Pons (tissue), 1 donor: ENCODE measurements at regions not wholly inside any gene's neighbourhood (a gene's known extent, or its start where the extent isn't known, plus 50 kb on each side); places are given as distances from the start of the nearest gene placed in this dataset.

Experiments used
- DNase-seq: peaks from one replicate; pipeline ENCODE4 v3.0.0-alpha.2; 2016; ENCODE audit warnings: low spot score

- DNase-seq = no peak
Observed at GRCh38 chr16:26189536-26189935, 497.8 kb downstream of the HS3ST4 start.

GRCh38 chr16:26194526-26194925 is 502.8 kb downstream of the HS3ST4 start:
- no peak for DNase-seq

DNA sequence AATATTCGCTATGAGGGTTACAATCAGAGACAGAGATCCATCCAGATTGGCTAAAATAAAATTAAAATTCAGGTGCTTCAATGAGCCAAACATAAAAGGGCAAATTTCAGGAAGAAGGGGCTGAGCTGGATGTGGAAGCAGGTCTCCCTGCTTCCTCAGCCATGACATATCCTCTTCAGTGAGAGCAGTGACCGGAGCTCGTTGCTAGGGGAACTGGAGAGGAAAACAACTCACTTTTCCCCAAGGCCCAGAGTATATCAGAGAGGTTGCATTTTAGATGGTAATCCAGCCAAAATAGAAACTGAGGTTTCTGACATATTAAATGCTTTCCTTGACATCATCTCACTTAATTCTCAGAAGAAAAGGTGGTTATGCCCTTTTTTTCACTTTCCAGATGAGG is 503.5 kb downstream of the HS3ST4 start:
- no peak for DNase-seq

DNA sequence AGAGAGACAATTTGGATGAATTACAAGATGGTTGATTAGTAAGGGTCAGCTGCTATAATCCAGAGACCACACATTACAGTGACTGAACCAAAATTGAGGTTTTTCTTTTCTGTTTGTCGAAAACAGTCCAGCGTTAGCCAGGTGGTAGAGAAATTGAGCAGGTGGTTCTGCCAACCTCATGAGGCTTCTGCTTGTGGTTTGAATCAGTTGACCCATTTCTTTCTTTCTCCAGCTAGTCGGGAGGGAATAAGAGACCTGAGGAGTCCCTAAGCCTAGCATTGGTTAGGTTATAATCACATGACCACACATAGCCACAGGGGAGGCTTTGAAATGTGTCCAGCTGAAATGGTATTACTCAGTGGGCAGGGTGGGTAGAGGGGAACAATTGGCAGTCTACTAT is 504.6 kb downstream of the HS3ST4 start:
- no peak for DNase-seq

- no peak for DNase-seq
Observed at GRCh38 chr16:26196802-26197201, 505.0 kb downstream of the HS3ST4 start.

DNA sequence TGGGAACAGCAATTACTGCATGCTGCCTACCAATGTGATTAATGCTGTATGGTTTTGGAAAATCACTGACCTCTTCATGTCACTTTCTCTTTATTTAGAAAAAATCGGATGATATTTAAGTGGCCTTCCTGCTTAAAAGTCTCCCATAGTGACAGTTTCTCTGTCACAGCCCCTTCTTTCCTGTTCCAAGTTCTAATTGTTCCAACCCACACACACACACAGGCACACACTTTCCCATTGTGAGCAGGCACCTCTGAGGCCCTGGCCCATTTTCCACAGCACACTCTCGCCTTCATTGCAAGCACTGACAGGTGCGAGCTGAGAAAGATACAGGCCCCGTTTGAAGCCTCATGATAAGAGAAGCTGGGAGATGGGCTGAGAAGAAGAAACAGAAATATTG is 505.9 kb downstream of the HS3ST4 start:
- DNase-seq = no peak

DNA sequence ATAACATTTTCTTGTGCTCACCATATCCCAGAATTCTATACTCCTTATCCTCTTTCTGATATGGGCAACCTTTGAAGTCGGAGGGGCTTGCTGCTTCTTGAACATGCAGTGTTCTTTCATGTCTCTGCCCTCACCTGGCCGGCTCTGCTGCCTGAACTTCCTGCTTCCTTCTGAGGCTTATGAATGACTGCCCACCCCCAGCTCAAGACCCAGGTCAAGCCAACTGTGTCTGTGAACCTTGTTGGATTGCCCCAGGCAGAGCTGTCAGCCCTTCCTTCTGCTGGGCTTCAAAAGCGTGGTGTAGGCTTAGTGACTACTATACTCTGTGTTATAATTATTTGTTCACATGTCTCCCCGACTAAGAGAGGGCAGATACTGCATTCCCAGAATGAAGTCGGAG is 506.5 kb downstream of the HS3ST4 start:
- DNase-seq = no peak

DNA sequence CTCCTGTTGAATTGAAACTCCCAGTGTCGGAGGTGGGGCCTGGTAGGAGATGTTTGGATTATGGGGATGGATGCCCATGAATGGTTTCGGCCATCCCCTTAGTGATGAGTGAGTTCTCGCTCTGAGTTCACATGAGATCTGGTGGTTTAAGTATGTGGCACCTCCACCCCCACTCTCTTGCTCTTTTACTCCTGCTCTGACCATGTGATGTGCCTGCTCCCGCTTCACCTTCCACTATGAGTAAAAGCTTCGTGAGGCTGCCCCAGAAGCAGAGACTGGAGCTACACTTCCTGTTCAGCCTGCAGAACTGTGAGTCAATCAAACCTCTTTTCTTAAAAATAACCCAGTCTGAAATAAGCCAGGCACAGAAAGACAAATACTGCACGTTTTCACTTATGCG is 512.4 kb downstream of the HS3ST4 start:
- no peak for DNase-seq

DNA sequence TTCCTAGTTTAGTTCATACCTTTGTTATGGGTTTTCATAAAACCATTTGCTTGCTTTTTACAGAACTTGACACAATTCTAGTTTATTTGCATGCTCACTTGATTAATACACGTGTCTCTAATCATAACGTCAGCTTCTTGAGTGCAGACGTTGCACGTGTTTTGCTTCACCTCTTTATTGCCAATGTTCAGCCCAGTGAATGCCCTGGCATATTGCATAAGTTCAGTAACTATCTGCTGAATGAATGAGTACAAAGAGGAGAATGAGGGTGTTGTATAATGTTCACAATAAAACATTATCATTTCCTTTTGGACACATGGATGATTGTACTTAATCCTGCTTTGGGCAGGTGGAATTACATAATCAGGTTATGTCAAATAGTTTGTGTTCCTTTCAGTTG is 519.8 kb downstream of the HS3ST4 start:
- DNase-seq = no peak

- DNase-seq = peak; percentile 2
Observed at GRCh38 chr16:26212599-26212998, 520.8 kb downstream of the HS3ST4 start.

DNA sequence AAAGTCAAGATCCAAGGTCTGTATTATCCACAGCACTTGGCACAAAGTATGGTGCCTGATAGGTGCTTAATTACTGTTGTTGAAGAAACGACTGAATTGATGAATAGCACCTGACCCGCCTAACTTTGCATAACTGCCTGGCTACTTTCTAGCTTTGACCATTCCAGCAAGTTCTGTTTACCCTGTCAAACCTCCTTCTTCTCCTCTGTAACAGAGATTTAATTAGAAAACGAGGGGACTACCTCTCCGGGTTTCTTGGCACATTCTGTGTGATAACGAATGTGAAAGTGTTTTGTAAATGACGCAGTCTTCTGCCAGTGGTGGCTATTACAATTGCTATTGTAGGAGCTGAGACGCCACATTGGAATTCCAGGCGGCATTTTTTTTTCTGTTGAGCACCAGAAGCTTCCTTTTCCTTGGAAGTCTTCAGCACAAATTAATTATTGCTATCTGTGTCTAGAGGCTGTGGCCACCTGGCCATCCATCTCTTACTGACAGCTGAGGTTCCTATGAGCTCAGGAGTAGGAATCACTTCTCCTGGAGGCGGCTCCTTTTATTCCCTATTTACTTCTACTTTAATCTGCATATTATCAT is 522.9 kb downstream of the HS3ST4 start:
- DNase-seq = no peak

- no peak for DNase-seq
Observed at GRCh38 chr16:26220894-26221293, 529.1 kb downstream of the HS3ST4 start.

GRCh38 chr16:26231647-26232046 is 539.9 kb downstream of the HS3ST4 start:
- DNase-seq = no peak

GRCh38 chr16:26240807-26241206 is 549.0 kb downstream of the HS3ST4 start:
- DNase-seq = no peak

- DNase-seq = no peak
Observed at GRCh38 chr16:26247063-26247462, 555.3 kb downstream of the HS3ST4 start.

DNA sequence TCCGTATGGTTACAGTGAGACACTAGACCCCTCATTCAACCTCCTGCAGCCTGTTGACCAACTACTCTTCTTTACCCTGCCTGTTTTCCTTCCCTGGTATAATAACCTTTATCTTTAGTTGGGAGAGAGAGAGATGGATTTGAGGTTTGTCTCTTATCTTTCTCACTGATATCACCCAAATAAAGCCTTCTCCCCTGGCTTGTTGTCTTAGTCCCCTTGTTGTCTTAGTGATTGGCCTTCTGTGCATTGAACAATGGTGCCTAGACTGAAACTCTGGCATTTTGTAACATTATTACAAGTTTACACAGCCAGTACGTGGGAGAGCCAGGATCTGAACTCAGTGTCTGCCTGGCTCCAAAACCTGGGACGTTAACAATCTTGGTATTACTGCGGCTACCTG is 560.8 kb downstream of the HS3ST4 start:
- no peak for DNase-seq

GRCh38 chr16:26261621-26262020 is 569.9 kb downstream of the HS3ST4 start:
- DNase-seq = no peak

DNA sequence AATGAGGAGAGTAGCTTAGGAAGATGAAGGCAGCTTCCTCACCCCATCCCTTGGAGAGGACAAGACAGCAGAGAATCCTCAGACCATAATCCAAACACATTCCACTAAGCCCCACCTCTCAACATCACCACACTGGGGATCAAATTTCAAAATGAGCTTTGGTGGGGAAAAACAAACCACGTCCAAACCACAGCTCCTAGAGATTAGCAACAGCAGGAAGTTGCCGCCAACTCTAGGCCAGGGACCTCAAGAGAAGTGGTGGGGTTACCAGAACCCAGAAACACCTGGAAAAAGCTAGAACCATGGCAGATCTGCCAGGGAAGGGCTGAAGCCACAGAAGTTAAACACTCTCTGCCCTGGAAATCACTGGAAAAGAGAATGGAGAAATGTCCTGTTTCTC is 571.6 kb downstream of the HS3ST4 start:
- no peak for DNase-seq

GRCh38 chr16:26267641-26268040 is 575.9 kb downstream of the HS3ST4 start:
- DNase-seq = no peak

GRCh38 chr16:26269673-26270072 is 577.9 kb downstream of the HS3ST4 start:
- DNase-seq = no peak

DNA sequence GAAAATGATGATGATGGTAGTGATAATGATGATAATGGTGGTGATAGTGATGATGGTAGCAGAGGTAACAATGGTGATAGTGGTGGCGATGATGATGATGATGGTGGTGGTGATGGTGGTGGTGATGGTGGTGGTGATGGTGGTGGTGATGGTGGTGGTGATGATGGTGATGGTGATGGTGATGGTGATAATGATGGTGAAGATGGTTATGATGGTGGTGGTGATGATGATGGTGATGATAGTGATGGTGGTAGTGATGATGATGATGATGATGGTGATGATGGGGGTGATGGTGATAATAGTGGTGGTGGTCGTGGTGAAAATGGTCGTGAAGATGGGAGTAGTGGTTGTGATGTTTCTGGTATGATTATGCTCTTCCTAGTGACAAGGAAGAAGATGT is 581.8 kb downstream of the HS3ST4 start:
- no peak for DNase-seq

DNA sequence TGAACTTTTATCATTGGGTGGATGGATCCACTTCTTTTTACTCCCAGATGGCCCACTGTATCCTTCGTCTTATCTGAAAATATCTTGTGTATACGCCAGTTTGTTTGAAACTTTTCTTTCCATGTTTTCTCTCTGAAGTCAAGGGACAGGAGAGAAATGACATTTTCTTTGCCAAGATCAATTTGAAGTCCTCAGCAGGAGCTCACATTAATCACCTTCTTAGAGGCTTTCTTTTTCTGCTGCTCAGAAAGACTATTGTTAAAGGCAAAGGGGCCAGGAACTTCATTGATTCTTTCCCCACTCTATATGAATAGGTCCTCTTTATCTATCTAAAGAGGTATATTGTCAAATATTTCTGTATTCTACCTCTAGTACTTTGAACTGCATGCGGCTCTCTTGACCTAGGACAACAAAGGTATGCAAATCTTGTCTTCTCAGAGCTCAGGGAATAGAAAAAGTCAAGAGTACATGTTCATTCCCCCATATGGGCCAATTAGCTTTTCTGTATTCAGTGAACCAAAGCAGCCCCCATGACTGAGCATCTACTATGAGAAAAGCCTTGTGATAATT is 583.3 kb downstream of the HS3ST4 start:
- no peak for DNase-seq

- DNase-seq = no peak
Observed at GRCh38 chr16:26276289-26276688, 584.5 kb downstream of the HS3ST4 start.

DNA sequence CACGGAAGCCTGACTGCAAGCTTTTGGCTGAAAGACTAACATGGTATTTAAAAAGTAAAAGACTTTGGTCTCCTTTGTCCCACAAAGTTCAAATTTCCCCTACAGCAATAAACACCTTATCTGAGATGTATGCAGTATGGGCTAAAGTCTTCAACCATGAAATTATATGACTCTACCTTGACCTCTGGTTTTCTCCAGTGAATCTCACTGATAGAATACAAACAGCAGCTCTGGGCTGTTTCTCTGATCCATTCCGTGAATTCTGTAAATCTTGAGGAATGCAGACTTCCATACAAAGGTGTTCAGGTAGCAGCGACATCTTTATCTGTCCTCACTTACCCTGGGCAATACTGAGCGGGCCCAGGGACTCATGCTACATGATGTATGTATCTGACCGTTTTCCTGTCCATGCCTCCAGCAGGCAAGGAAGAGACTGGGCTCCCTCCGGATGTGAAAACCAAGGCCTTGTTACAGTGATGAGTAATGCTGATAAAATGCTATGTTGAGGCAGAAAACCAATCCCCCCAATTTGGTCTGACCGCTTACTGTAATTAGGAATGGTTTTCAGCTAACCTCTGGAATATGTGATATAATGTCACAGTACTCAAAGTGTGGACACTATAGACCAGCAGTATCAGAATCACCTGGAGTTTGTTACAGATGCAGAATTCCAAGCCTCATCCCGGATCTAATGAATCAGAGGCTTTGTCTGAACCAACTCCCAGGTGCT is 589.8 kb downstream of the HS3ST4 start:
- DNase-seq = no peak
